T-helper 1 cell (primary cell): ENCODE measurements at regions not wholly inside any gene's neighbourhood (a gene's known extent, or its start where the extent isn't known, plus 50 kb on each side); places are given as distances from the start of the nearest gene placed in this dataset.

Source experiments
- DNase-seq, 5 donors: peaks; one replicate each; pipeline ENCODE4 v3.0.0-alpha.2; 2012 to 2020

GRCh38 chr14:32254952-32255679 is 52.0 kb upstream of the RNU6-8 start:
- DNase-seq: peak in 4 of 5 donors; percentile 28 to 43 (median 36)

- DNase-seq: no peak
Observed at GRCh38 chr14:32255789-32256188, 52.7 kb upstream of the RNU6-8 start.

- no peak for DNase-seq
Observed at GRCh38 chr14:32256576-32256975, 53.5 kb upstream of the RNU6-8 start.

GRCh38 chr14:32258336-32258993 is 55.4 kb upstream of the RNU6-8 start:
- no peak for DNase-seq

GRCh38 chr14:32259368-32260013 is 56.4 kb upstream of the RNU6-8 start:
- DNase-seq: peak in 1 of 5 donors; percentile 43

- DNase-seq: no peak
Observed at GRCh38 chr14:32263939-32264567, 61.0 kb upstream of the RNU6-8 start.

GRCh38 chr14:32265584-32265983 is 62.5 kb upstream of the RNU6-8 start:
- no peak for DNase-seq

- no peak for DNase-seq
Observed at GRCh38 chr14:32277998-32278397, 51.1 kb upstream of the AKAP6 start.
